HG03196 (cell line): ENCODE measurements at regions not wholly inside any gene's neighbourhood (a gene's known extent, or its start where the extent isn't known, plus 50 kb on each side); places are given as distances from the start of the nearest gene placed in this dataset.

ENCODE experiments used
- ATAC-seq: cut with Tn5 transposase; IDR thresholded peaks from one replicate; pipeline ENCODE4 v1.9.1; 2021; ENCODE audit not compliant: unreplicated experiment

- ATAC-seq: peak; percentile 90
Observed at GRCh38 chr13:22114630-22115311, 443.9 kb downstream of the FGF9 start.

GRCh38 chr13:22118158-22118557 lies 447.3 kb downstream of the FGF9 start:
- ATAC-seq: no peak

GRCh38 chr13:22120646-22121045 lies 449.8 kb downstream of the FGF9 start:
- no peak for ATAC-seq

GRCh38 chr13:22121146-22121739 lies 450.4 kb downstream of the FGF9 start:
- ATAC-seq: no peak

- peak; percentile 87 for ATAC-seq
Observed at GRCh38 chr13:22126433-22127021, 455.7 kb downstream of the FGF9 start.

GRCh38 chr13:22127277-22128164 lies 456.6 kb downstream of the FGF9 start:
- no peak for ATAC-seq

- no peak for ATAC-seq
Observed at GRCh38 chr13:22128441-22129408, 457.9 kb downstream of the FGF9 start.

GRCh38 chr13:22130254-22130653 lies 459.4 kb downstream of the FGF9 start:
- ATAC-seq: no peak

GRCh38 chr13:22134261-22134660 lies 463.4 kb downstream of the FGF9 start:
- no peak for ATAC-seq

GRCh38 chr13:22135446-22135845 lies 464.6 kb downstream of the FGF9 start:
- ATAC-seq: no peak

- no peak for ATAC-seq
Observed at GRCh38 chr13:22137361-22138050, 466.6 kb downstream of the FGF9 start.

- no peak for ATAC-seq
Observed at GRCh38 chr13:22138947-22139346, 468.1 kb downstream of the FGF9 start.

- no peak for ATAC-seq
Observed at GRCh38 chr13:22141716-22142115, 470.8 kb downstream of the FGF9 start.

GRCh38 chr13:22143671-22144070 lies 472.8 kb downstream of the FGF9 start:
- no peak for ATAC-seq

GRCh38 chr13:22144806-22145205 lies 473.9 kb downstream of the FGF9 start:
- no peak for ATAC-seq

GRCh38 chr13:22148187-22148586 lies 477.3 kb downstream of the FGF9 start:
- no peak for ATAC-seq

GRCh38 chr13:22152751-22153150 lies 481.9 kb downstream of the FGF9 start:
- ATAC-seq: no peak

GRCh38 chr13:22154041-22154440 lies 483.2 kb downstream of the FGF9 start:
- no peak for ATAC-seq

GRCh38 chr13:22161871-22162270 lies 491.0 kb downstream of the FGF9 start:
- peak; percentile 81 for ATAC-seq

GRCh38 chr13:22162889-22163288 lies 492.0 kb downstream of the FGF9 start:
- ATAC-seq: peak; percentile 52
